ENCODE measurements at regions not wholly inside any gene's neighbourhood (a gene's known extent, or its start where the extent isn't known, plus 50 kb on each side); places are given as distances from the start of the nearest gene placed in this dataset.
"Not testable (repeated sequence)": the region's sequence is repeated elsewhere in the genome, so short reads cannot be mapped to it uniquely, and the experiment has no call there.

DNA sequence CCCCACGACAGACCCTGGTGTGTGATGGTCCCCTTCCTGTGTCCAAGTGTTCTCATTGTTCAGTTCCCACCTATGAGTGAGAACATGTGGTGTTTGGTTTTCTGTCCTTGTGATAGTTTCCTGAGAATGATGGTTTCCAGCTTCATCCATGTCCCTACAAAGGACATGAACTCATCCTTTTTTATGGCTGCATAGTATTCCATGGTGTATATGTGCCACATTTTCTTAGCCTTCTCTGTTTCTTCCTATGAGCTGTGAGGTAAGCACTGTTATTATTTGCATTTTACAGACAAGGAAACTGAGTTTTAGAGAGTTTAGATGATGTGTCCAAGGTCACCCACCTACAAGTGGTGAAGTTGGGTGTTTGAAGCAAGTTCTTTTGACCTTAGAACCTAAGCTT, 51.1 kb upstream of the BNC1 start:
- DNase-seq (ENCODE audit: low read depth in 1 of 2, low spot score in 1 of 2); H3K4me3 ChIP-seq; H3K4me1 ChIP-seq; ATAC-seq; H3K9me3 ChIP-seq; FAIRE-seq; H3K4me2 ChIP-seq; H3K27ac ChIP-seq; POLR2A ChIA-PET: not testable (repeated sequence)
- WGBS (ENCODE audit: missing lambda C conversion rate): no CpG with 5 or more reads among the region's 1 CpG
- CTCF ChIA-PET: interaction anchor here (0.9 to 1.2 kb wide), 2 partner anchors 45 to 87 kb away, joined by 4 to 5 read pairs; no protein-coding TSS in a partner anchor

DNA sequence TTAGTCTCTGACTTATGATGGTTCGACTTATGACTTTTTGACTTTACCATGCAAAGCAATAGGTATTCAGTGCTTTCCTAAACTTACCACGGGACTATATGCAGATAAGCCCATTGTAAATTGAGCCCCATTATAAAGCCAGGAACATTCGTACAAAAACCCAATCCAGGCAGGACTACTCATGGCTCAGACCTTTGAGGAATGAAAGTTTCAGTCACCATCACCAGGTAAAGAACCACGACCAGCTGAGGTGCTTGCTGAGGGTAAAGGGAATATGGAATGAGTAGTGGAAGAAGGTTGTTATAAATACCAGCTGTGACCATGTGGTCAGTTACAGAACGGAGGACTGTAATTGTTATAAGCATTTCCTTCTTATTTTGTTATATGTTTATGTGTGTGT, 54.9 kb upstream of the BNC1 start:
- no peaks in the 10 kb centered on the region for H3K4me1 ChIP-seq
- CTCF ChIA-PET: interaction anchor here (1.1 to 1.2 kb wide), 2 partner anchors 12 to 137 kb away, joined by 3 read pairs; no protein-coding TSS in a partner anchor
- no peak for DNase-seq (ENCODE audit: low read depth in 1 of 2, low spot score in 1 of 2)
- 40% methylated on average over 5 of the region's 5 CpGs for WGBS (ENCODE audit: missing lambda C conversion rate)
- H3K4me2 ChIP-seq: no peak overlapping the region
- no peak overlapping the region for H3K27ac ChIP-seq
- H3K9me3 ChIP-seq: no peaks in the 10 kb centered on the region
- FAIRE-seq: no peak
- ATAC-seq: no peak
- TF ChIP-seq FOSB (CRISPR knock-in tag; IDR thresholded peaks at IDR 0.05): no peak
- TF ChIP-seq BHLHE40 (IDR thresholded peaks at IDR 0.05; ENCODE audit: low read depth, low read length): no peak
- no peak for TF ChIP-seq CBX8 (IDR thresholded peaks at IDR 0.05)
- no peak for TF ChIP-seq ELK1 (IDR thresholded peaks at IDR 0.05; ENCODE audit: low read depth, low read length)
- no peak for TF ChIP-seq TFCP2L1 (CRISPR knock-in tag; IDR thresholded peaks at IDR 0.05)
- no peak for TF ChIP-seq EP300 (IDR thresholded peaks at IDR 0.05)
- TF ChIP-seq CBX2 (IDR thresholded peaks at IDR 0.05; ENCODE audit: borderline replicate concordance, low read depth): no peak
- TF ChIP-seq USF2 (IDR thresholded peaks at IDR 0.05): no peak
- POLR2A ChIA-PET: no interaction called here
- no peak overlapping the region for H3K4me3 ChIP-seq

DNA sequence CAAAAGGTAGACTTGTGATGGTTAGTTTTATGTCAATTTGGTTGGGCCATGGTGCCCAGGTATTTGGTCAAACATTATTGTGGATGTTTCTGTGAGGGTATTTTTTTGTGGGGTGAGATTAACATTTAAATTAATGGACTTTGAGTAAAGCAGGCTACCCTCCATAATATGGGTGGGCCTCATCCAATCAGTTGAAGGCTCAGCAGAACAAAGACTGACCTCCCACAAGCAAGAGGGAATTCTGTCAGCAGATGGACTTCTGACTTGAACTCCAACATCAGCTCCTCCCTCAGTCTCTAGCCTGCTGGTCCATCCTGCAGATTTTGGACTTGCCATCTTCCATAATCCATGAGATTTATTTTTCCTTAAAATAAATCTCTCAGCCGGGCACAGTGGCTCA, 55.6 kb upstream of the BNC1 start:
- Histone ChIP-seq H3K4me1 (no peaks in the 10 kb centered on the region), H3K4me2 (no peak overlapping the region), H3K27ac (no peak overlapping the region), H3K9me3 (no peaks in the 10 kb centered on the region), H3K4me3 (no peak overlapping the region)
- WGBS (ENCODE audit: missing lambda C conversion rate): 53% methylated on average over 1 of the region's 1 CpG
- no peak for FAIRE-seq
- ChIA-PET CTCF (interaction anchor here (1.1 to 1.2 kb wide), 2 partner anchors 11 to 138 kb away, joined by 3 read pairs; no protein-coding TSS in a partner anchor), POLR2A (no interaction called here)
- ATAC-seq: no peak
- TF ChIP-seq, protein P1, sequence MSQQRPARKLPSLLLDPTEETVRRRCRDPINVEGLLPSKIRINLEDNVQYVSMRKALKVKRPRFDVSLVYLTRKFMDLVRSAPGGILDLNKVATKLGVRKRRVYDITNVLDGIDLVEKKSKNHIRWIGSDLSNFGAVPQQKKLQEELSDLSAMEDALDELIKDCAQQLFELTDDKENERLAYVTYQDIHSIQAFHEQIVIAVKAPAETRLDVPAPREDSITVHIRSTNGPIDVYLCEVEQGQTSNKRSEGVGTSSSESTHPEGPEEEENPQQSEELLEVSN (IDR thresholded peaks at IDR 0.05; ENCODE audit: borderline replicate concordance, low read depth): no peak
- no peak for TF ChIP-seq FOSB (CRISPR knock-in tag; IDR thresholded peaks at IDR 0.05)
- no peak for TF ChIP-seq CBX2 (IDR thresholded peaks at IDR 0.05; ENCODE audit: borderline replicate concordance, low read depth)
- TF ChIP-seq JUN (IDR thresholded peaks at IDR 0.05): no peak
- TF ChIP-seq CHD4 (IDR thresholded peaks at IDR 0.05; ENCODE audit: borderline replicate concordance): no peak
- no peak for TF ChIP-seq ZNF302 (CRISPR knock-in tag; IDR thresholded peaks at IDR 0.05)
- no peak for TF ChIP-seq EHF (CRISPR knock-in tag; IDR thresholded peaks at IDR 0.05)
- no peak for TF ChIP-seq EP300 (IDR thresholded peaks at IDR 0.05)
- no peak for TF ChIP-seq HDAC2 (IDR thresholded peaks at IDR 0.05)
- TF ChIP-seq RAD21 (conservative IDR thresholded peaks at IDR 0.05 in 1 of 2, IDR thresholded peaks at IDR 0.05 in 1 of 2): no peak
- no peak for TF ChIP-seq MAZ (IDR thresholded peaks at IDR 0.05; ENCODE audit: borderline replicate concordance, low read depth, low read length)
- TF ChIP-seq NFE2L2 (conservative IDR thresholded peaks at IDR 0.05; ENCODE audit: low read length): no peak
- no peak for TF ChIP-seq USF2 (IDR thresholded peaks at IDR 0.05)
- no peak for TF ChIP-seq TFCP2L1 (CRISPR knock-in tag; IDR thresholded peaks at IDR 0.05)
- no peak for TF ChIP-seq FOSL2 (IDR thresholded peaks at IDR 0.05)
- TF ChIP-seq FOSL2 (CRISPR knock-in tag; IDR thresholded peaks at IDR 0.05): no peak
- TF ChIP-seq ZFP36 (IDR thresholded peaks at IDR 0.05; ENCODE audit: borderline replicate concordance, partially characterized antibody): no peak
- TF ChIP-seq ATOH8 (CRISPR knock-in tag; IDR thresholded peaks at IDR 0.05; ENCODE audit: low read depth): no peak
- TF ChIP-seq KDM5A (IDR thresholded peaks at IDR 0.05): no peak
- DNase-seq (ENCODE audit: low read depth in 1 of 2, low spot score in 1 of 2): no peak

Data from A549 (cell line).